B cell (primary cell): ENCODE measurements at regions not wholly inside any gene's neighbourhood (a gene's known extent, or its start where the extent isn't known, plus 50 kb on each side); places are given as distances from the start of the nearest gene placed in this dataset.

ENCODE experiments used
- ATAC-seq: fragments of 200-7000 bp; cut with Tn5 transposase; one replicate; pipeline ENCODE4 v1.10.0; 2021; ENCODE audit warnings: low read depth, mild to moderate bottlenecking, moderate number of reproducible peaks, moderate library complexity
- CTCF ChIA-PET: fragments of 350-600 bp; sonication (Branson Sonifier 250); formaldehyde crosslinking; loops from one replicate; lab custom pipeline; 2021; ENCODE audit warnings: antibody characterized with exemption, inconsistent platforms; lab: Charles Lee
- POLR2A ChIA-PET: fragments of 350-600 bp; sonication (Branson Sonifier 250); formaldehyde crosslinking; loops from one replicate; lab custom pipeline; 2021; ENCODE audit warnings: antibody characterized with exemption; lab: Charles Lee
- DNase-seq: peaks from one replicate; pipeline ENCODE4 v3.0.0; 2013
- H2AFZ ChIP-seq: 2 replicates; pipeline ENCODE4 v1.6.1; 2012; ENCODE audit warnings: mild to moderate bottlenecking, low read depth, low read length; ENCODE audit not compliant: insufficient read depth, poor library complexity, severe bottlenecking
- H3K27ac ChIP-seq, 2 donors: 1 replicate in 1 of 2; 2 replicates in 1 of 2; pipeline ENCODE4 v1.5.1; 2012 to 2013; ENCODE audit warnings: low read length in 2 of 2, mild to moderate bottlenecking in 2 of 2, moderate library complexity in 1 of 2
- H3K27me3 ChIP-seq, 4 experiments: fragments of 200-600 bp in 1 of 4; sonication (generic) in 1 of 4; replicated peaks in 1 of 4; 1 replicate in 2 of 4; 2 replicates in 2 of 4; pipeline versions ENCODE4 v1.6.1 to v1.7.0; 2013 to 2016; ENCODE audit warnings: low read length in 3 of 4, mild to moderate bottlenecking in 2 of 4, mixed read lengths in 1 of 4, moderate library complexity in 1 of 4; ENCODE audit not compliant: insufficient read depth in 4 of 4, control insufficient read depth in 3 of 4; ENCODE audit errors: control extremely low read depth in 1 of 4
- H3K36me3 ChIP-seq, 2 experiments: replicated peaks in 1 of 2; 1 replicate in 1 of 2; 2 replicates in 1 of 2; pipeline versions ENCODE4 v1.6.1 to v1.7.1; 2013; ENCODE audit warnings: low read length in 1 of 2; ENCODE audit not compliant: insufficient read depth in 2 of 2, control insufficient read depth in 1 of 2; ENCODE audit errors: control extremely low read depth in 1 of 2, extremely low read depth in 1 of 2
- H3K4me1 ChIP-seq, 2 donors: fragments of 200-600 bp in 1 of 2; sonication (generic) in 1 of 2; 1 replicate in 1 of 2; 2 replicates in 1 of 2; pipeline versions ENCODE4 v1.5.1 to v1.6.1; 2013 to 2017; ENCODE audit warnings: low read length in 2 of 2; ENCODE audit not compliant: control insufficient read depth in 2 of 2, insufficient read depth in 2 of 2
- H3K4me2 ChIP-seq: replicated peaks from 2 replicates; pipeline ENCODE3; 2012; ENCODE audit warnings: mild to moderate bottlenecking, low read depth, low read length; ENCODE audit not compliant: poor library complexity, severe bottlenecking
- H3K4me3 ChIP-seq, 5 experiments: fragments of 200-600 bp in 1 of 5; sonication (generic) in 1 of 5; 1 replicate in 3 of 5; 2 replicates in 2 of 5; pipeline versions ENCODE4 v1.5.1 to v1.7.0; 2011 to 2016; ENCODE audit warnings: low read length in 4 of 5, mild to moderate bottlenecking in 4 of 5, low read depth in 2 of 5, control low read depth in 1 of 5, moderate library complexity in 1 of 5; ENCODE audit not compliant: insufficient read depth in 1 of 5; ENCODE audit errors: control extremely low read depth in 1 of 5, extremely low read depth in 1 of 5
- H3K79me2 ChIP-seq: fragments of 200-600 bp; sonication (generic); one replicate; pipeline ENCODE4 v1.6.0; 2016; ENCODE audit warnings: low read length; ENCODE audit not compliant: control insufficient read depth, insufficient read depth
- H3K9ac ChIP-seq: fragments of 200-600 bp; sonication (generic); 2 replicates; pipeline ENCODE4 v1.6.1; 2017; ENCODE audit warnings: mild to moderate bottlenecking, low read length, moderate library complexity
- H3K9me3 ChIP-seq, 3 donors: one replicate each; pipeline versions ENCODE4 v1.6.1 to v1.7.1; 2013; ENCODE audit warnings: low read length in 2 of 3; ENCODE audit not compliant: control insufficient read depth in 2 of 3, insufficient read depth in 1 of 3; ENCODE audit errors: control extremely low read depth in 1 of 3
- H4K20me1 ChIP-seq: 2 replicates; pipeline ENCODE4 v1.6.0; 2012; ENCODE audit warnings: mild to moderate bottlenecking, low read length; ENCODE audit not compliant: insufficient read depth, control insufficient read depth, poor library complexity, severe bottlenecking
- H3K27ac Mint-ChIP-seq: one replicate; pipeline ENCODE4 v1.8.0; 2021; ENCODE audit warnings: mixed read lengths
- H3K27me3 Mint-ChIP-seq: one replicate; pipeline ENCODE4 v1.8.0; 2021; ENCODE audit warnings: mixed read lengths
- H3K4me1 Mint-ChIP-seq: one replicate; pipeline ENCODE4 v1.8.0; 2021; ENCODE audit warnings: mixed read lengths
- H3K4me3 Mint-ChIP-seq: one replicate; pipeline ENCODE4 v1.8.0; 2021; ENCODE audit warnings: mixed read lengths
- H3K9me3 Mint-ChIP-seq: one replicate; pipeline ENCODE4 v1.8.0; 2022; ENCODE audit warnings: mixed read lengths; ENCODE audit not compliant: insufficient read depth
- EZH2 ChIP-seq: IDR thresholded peaks from 2 replicates; pipeline ENCODE4 v1.6.1; 2012; ENCODE audit warnings: borderline replicate concordance, low read depth, mild to moderate bottlenecking, moderate library complexity, low read length; ENCODE audit not compliant: insufficient read depth, poor library complexity, severe bottlenecking
- WGBS: methylation state at CpG from one replicate; pipeline ENCODE4 v1.1.5; 2013; ENCODE audit warnings: missing lambda C conversion rate; ENCODE audit not compliant: insufficient coverage; 5-methylcytosine and 5-hydroxymethylcytosine counted together
- intact Hi-C: fragments of 100-400 bp; cut with micrococcal nuclease; formaldehyde crosslinking; loops from one replicate; pipeline ENCODE4 v1.10.0; 2022
- TF ChIP-seq, protein P1 (sequence below): fragments of 200-600 bp; IDR thresholded peaks from one replicate; pipeline ENCODE4 v1.8.0; 2022; ENCODE audit warnings: antibody characterized with exemption, mild to moderate bottlenecking

DNA sequence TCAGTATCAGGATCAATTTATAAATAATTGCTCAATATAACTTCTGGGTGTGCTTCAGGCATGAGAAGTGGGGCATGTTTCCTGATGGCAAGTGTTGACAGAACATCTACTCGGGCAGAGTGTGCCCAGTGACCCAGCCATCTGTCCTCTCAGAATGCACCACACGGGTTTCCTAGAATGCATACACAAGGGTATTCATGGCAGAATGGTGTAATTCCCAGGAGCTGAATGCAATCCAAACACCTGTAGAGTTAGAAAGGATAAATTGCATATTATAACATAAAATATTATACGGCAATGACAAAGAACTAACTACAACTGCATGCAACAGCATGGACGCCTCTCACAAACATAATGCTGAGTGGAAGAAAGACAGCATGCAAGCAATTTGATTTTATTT is 391.9 kb downstream of the SIPA1L2 start:
- POLR2A ChIA-PET, result no interaction called here
- Histone ChIP-seq H3K36me3 (no peaks in the 10 kb centered on the region), H3K79me2 (no peaks in the 10 kb centered on the region), H3K9me3 (no peaks in the 10 kb centered on the region), H4K20me1 (no peaks in the 10 kb centered on the region), H3K27ac (no peak overlapping the region), H3K27me3 (no peaks in the 10 kb centered on the region), H3K9ac (no peak overlapping the region), H3K4me1 (no peaks in the 10 kb centered on the region), H3K4me2 (no peak overlapping the region), H3K4me3 (no peak overlapping the region), H2AFZ (no peak overlapping the region)
- no peak overlapping the region for H3K27ac Mint-ChIP-seq
- TF ChIP-seq, protein P1, sequence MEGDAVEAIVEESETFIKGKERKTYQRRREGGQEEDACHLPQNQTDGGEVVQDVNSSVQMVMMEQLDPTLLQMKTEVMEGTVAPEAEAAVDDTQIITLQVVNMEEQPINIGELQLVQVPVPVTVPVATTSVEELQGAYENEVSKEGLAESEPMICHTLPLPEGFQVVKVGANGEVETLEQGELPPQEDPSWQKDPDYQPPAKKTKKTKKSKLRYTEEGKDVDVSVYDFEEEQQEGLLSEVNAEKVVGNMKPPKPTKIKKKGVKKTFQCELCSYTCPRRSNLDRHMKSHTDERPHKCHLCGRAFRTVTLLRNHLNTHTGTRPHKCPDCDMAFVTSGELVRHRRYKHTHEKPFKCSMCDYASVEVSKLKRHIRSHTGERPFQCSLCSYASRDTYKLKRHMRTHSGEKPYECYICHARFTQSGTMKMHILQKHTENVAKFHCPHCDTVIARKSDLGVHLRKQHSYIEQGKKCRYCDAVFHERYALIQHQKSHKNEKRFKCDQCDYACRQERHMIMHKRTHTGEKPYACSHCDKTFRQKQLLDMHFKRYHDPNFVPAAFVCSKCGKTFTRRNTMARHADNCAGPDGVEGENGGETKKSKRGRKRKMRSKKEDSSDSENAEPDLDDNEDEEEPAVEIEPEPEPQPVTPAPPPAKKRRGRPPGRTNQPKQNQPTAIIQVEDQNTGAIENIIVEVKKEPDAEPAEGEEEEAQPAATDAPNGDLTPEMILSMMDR, result no peak
- TF ChIP-seq EZH2, result no peak
- CTCF ChIA-PET, result no interaction called here
- H3K9me3 Mint-ChIP-seq, result peaks cover 5% of the 10 kb centered on the region
- DNase-seq (no peak), ATAC-seq (no peak)
- H3K4me3 Mint-ChIP-seq, result no peak overlapping the region
- H3K27me3 Mint-ChIP-seq, result peaks cover 7% of the 10 kb centered on the region
- intact Hi-C loops, result no loop called here
- H3K4me1 Mint-ChIP-seq, result no peaks in the 10 kb centered on the region
- WGBS, result no CpG with 5 or more reads among the region's 4 CpGs

DNA sequence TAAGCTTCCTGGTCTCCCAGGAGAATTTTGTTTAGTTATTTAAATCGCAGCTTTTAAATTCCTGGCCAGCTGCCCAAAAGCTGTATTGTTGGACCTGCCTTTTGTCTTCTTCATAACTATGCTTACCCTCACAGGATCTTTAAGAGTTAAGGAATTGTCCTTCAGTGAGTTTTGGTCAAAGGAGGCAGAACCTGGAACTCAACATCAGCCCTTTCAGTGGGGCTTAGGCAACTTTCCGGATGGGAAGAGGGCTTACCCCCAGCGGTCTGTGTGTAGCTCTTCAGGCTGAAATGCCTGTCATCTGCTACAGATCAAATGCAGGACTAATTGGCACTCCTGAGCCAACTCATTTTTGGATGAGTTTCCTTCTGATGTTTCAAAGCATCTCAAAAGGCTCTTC is 402.6 kb downstream of the SIPA1L2 start:
- H3K27me3 Mint-ChIP-seq, result peaks cover 15% of the 10 kb centered on the region
- TF ChIP-seq EZH2, result no peak
- TF ChIP-seq, protein P1, result no peak
- H3K9me3 Mint-ChIP-seq, result no peaks in the 10 kb centered on the region
- DNase-seq, result no peak
- H3K27ac ChIP-seq, result no peak overlapping the region
- no peak overlapping the region for H3K27ac Mint-ChIP-seq
- no peaks in the 10 kb centered on the region for H3K36me3 ChIP-seq
- H3K4me2 ChIP-seq, result no peak overlapping the region
- CTCF ChIA-PET, result no interaction called here
- ATAC-seq, result no peak
- intact Hi-C loops, result no loop called here
- no peak overlapping the region for H3K4me3 ChIP-seq
- no peaks in the 10 kb centered on the region for H3K4me1 Mint-ChIP-seq
- H3K4me1 ChIP-seq, result no peaks in the 10 kb centered on the region
- POLR2A ChIA-PET, result no interaction called here
- no peak overlapping the region for H3K4me3 Mint-ChIP-seq
- no peak overlapping the region for H2AFZ ChIP-seq
- H3K9ac ChIP-seq, result no peak overlapping the region
- H4K20me1 ChIP-seq, result no peaks in the 10 kb centered on the region
- WGBS, result 56% methylated on average over 2 of the region's 3 CpGs
- peaks cover 0 to 3% (median 1%) of the 10 kb centered on the region in 3 donors for H3K9me3 ChIP-seq
- no peaks in the 10 kb centered on the region for H3K27me3 ChIP-seq
- H3K79me2 ChIP-seq, result no peaks in the 10 kb centered on the region
